Activated naive CD4-positive, alpha-beta T cell treated with anti-CD3 and anti-CD28 coated beads, Interleukin-2, amount 10 ng/mL, durations not matched to agents 7 days and 5 days (primary cell): ENCODE measurements at regions not wholly inside any gene's neighbourhood (a gene's known extent, or its start where the extent isn't known, plus 50 kb on each side); places are given as distances from the start of the nearest gene placed in this dataset.
"Not testable (repeated sequence)": the region's sequence is repeated elsewhere in the genome, so short reads cannot be mapped to it uniquely, and the experiment has no call there.

ENCODE experiments used
- CTCF ChIA-PET: fragments of 350-600 bp; sonication (Branson Sonifier 250); formaldehyde crosslinking; loops from one replicate; lab custom pipeline; 2021; ENCODE audit warnings: antibody characterized with exemption; lab: Charles Lee
- DNase-seq: peaks from one replicate; pipeline ENCODE4 v3.0.0-alpha.2; 2020
- H3K27ac Mint-ChIP-seq: one replicate; pipeline ENCODE4 v1.8.0; 2021; ENCODE audit warnings: mild to moderate bottlenecking, moderate library complexity, mixed read lengths
- H3K27me3 Mint-ChIP-seq: one replicate; pipeline ENCODE4 v1.8.0; 2021; ENCODE audit warnings: mild to moderate bottlenecking, mixed read lengths
- H3K36me3 Mint-ChIP-seq: one replicate; pipeline ENCODE4 v1.8.0; 2021; ENCODE audit warnings: mixed read lengths
- H3K4me1 Mint-ChIP-seq: one replicate; pipeline ENCODE4 v1.8.0; 2021; ENCODE audit warnings: mixed read lengths
- H3K4me3 Mint-ChIP-seq: one replicate; pipeline ENCODE4 v1.8.0; 2021; ENCODE audit warnings: mild to moderate bottlenecking, moderate library complexity, mixed read lengths
- H3K9me3 Mint-ChIP-seq: one replicate; pipeline ENCODE4 v1.8.0; 2021; ENCODE audit warnings: mixed read lengths

GRCh38 chr14:30445011-30445793 lies 113.8 kb upstream of the G2E3 start:
- no peaks in the 10 kb centered on the region for H3K27me3 Mint-ChIP-seq
- H3K4me1 Mint-ChIP-seq, result no peaks in the 10 kb centered on the region
- CTCF ChIA-PET, result no interaction called here
- no peak overlapping the region for H3K27ac Mint-ChIP-seq
- H3K36me3 Mint-ChIP-seq, result no peaks in the 10 kb centered on the region
- H3K4me3 Mint-ChIP-seq, result no peak overlapping the region
- DNase-seq, result no peak
- H3K9me3 Mint-ChIP-seq, result no peaks in the 10 kb centered on the region

- Mint-ChIP-seq H3K4me3 (no peak overlapping the region), H3K27ac (no peak overlapping the region), H3K4me1 (no peaks in the 10 kb centered on the region), H3K36me3 (no peaks in the 10 kb centered on the region), H3K27me3 (no peaks in the 10 kb centered on the region), H3K9me3 (no peaks in the 10 kb centered on the region)
- DNase-seq, result no peak
- CTCF ChIA-PET, result no interaction called here
Observed at GRCh38 chr14:30445852-30446251, 113.1 kb upstream of the G2E3 start.

- H3K4me3 Mint-ChIP-seq, result no peak overlapping the region
- no peaks in the 10 kb centered on the region for H3K36me3 Mint-ChIP-seq
- no peak overlapping the region for H3K27ac Mint-ChIP-seq
- H3K27me3 Mint-ChIP-seq, result no peaks in the 10 kb centered on the region
- no peak for DNase-seq
- H3K4me1 Mint-ChIP-seq, result no peaks in the 10 kb centered on the region
- CTCF ChIA-PET, result interaction anchor here (0.9 to 1.2 kb wide), 2 partner anchors 76 kb away, joined by 3 to 4 read pairs; no protein-coding TSS in a partner anchor
- H3K9me3 Mint-ChIP-seq, result no peaks in the 10 kb centered on the region
Observed at GRCh38 chr14:30450631-30451545, 108.1 kb upstream of the G2E3 start.

DNA sequence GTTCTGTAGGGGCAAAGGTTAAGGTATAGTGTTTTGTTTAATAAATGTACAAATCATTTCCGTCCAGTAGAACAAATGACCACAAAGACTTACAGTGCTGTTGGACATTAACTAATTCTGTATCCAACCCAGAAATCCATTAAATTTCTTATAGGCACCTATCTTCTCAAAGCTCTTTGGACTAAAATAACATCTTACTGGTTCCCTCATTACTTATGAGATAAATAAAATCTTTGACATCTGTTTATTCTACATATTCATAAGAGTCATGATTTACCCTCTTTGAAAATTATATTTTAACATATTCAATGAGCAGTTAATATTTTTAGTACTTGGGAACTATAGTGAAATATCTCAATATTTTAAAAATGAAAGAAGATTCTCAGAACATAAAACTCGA lies 102.7 kb upstream of the G2E3 start:
- Mint-ChIP-seq H3K36me3 (no peaks in the 10 kb centered on the region), H3K9me3 (no peaks in the 10 kb centered on the region), H3K4me3 (no peak overlapping the region), H3K27me3 (no peaks in the 10 kb centered on the region), H3K27ac (no peak overlapping the region), H3K4me1 (no peaks in the 10 kb centered on the region)
- DNase-seq, result no peak
- CTCF ChIA-PET, result interaction anchor here (0.6 kb wide), 1 partner anchor 65 kb away, joined by 3 read pairs; no protein-coding TSS in a partner anchor

DNA sequence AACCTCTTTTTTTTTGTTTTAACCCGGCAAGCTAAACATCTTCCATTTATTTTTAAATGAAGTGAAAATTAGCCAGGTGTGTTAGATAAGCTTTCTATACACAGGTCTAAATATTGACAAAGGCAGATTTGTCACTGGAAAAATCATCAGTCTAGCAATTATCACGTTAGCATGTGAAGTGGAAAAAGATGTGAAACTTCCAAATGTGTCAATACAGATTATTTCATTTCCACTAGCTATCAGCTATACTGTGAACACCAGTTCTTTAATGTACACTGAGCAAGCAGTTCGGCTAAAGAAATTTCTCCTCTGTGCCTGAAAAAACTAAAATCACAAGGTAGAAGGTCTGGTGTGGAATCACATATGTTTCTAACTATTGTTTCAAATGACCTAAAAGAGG lies 96.6 kb upstream of the G2E3 start:
- CTCF ChIA-PET, result no interaction called here
- Mint-ChIP-seq H3K9me3 (no peaks in the 10 kb centered on the region), H3K27ac (no peak overlapping the region), H3K4me3 (no peak overlapping the region), H3K4me1 (no peaks in the 10 kb centered on the region), H3K36me3 (no peaks in the 10 kb centered on the region), H3K27me3 (no peaks in the 10 kb centered on the region)
- no peak for DNase-seq

DNA sequence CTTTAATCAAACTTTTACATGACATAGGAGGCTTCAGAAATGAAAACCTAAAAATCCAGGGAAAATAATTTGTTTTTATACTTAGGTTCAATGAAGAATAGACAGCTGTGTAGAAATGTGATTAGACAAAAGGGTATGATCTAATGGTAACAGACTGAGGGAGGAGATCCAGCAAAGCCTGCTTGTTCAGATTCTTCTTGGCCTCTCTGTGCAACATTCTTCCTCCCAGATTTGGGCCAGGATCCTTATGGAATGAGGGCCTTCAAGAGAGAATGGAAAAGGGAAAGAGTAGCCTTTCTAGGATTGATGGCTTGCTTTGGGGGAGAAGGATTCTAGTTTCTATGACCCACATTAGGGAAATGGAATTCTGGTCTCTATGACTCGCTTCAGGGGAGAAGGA lies 94.5 kb upstream of the G2E3 start:
- no peak for DNase-seq
- no peak overlapping the region for H3K4me3 Mint-ChIP-seq
- no peaks in the 10 kb centered on the region for H3K27me3 Mint-ChIP-seq
- no peak overlapping the region for H3K27ac Mint-ChIP-seq
- CTCF ChIA-PET, result no interaction called here
- H3K4me1 Mint-ChIP-seq, result no peaks in the 10 kb centered on the region
- H3K36me3 Mint-ChIP-seq, result no peaks in the 10 kb centered on the region
- no peaks in the 10 kb centered on the region for H3K9me3 Mint-ChIP-seq

DNA sequence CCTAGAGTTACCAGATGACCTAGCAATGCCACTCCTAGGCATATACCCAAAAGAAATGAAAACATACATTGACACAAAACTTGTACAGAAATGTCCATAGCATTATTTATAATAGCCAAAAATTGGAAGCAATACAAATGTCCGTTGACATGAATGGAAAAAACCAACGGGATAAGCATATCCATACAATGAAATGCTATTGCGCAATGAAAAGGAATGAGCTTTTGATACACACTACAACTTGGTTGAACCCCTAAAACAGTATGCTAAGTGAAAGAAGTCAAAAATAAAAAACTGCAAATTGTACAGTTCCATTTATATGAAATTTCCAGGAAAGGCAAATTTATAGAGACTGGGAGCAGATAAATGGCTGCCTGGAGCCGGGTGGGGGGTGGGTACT lies 90.6 kb upstream of the G2E3 start:
- DNase-seq, result no peak
- H3K4me3 Mint-ChIP-seq, result no peak overlapping the region
- H3K27me3 Mint-ChIP-seq, result no peaks in the 10 kb centered on the region
- H3K36me3 Mint-ChIP-seq, result no peaks in the 10 kb centered on the region
- no peaks in the 10 kb centered on the region for H3K4me1 Mint-ChIP-seq
- CTCF ChIA-PET, result no interaction called here
- no peak overlapping the region for H3K27ac Mint-ChIP-seq
- no peaks in the 10 kb centered on the region for H3K9me3 Mint-ChIP-seq

DNA sequence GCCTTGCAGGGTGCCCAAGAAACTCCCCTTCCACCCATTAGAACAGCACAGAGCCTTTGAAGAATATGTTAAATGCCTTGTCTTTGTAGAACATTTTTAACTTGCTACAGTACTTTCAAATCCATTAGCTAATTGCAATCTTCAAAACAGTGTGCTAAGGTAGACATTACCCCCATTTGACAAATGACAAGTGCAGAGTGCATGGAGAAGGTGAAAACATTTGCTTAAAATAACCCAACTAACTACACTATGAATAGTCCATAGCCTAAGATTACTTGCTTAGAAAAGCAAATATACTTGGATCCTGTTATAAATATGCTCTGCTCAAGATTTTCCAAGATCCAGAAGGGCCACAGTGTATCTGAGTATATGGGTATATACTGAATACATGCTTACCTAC lies 87.0 kb upstream of the G2E3 start:
- CTCF ChIA-PET, result no interaction called here
- H3K9me3 Mint-ChIP-seq, result no peaks in the 10 kb centered on the region
- no peak overlapping the region for H3K27ac Mint-ChIP-seq
- no peak overlapping the region for H3K4me3 Mint-ChIP-seq
- no peak for DNase-seq
- no peaks in the 10 kb centered on the region for H3K27me3 Mint-ChIP-seq
- no peaks in the 10 kb centered on the region for H3K4me1 Mint-ChIP-seq
- no peaks in the 10 kb centered on the region for H3K36me3 Mint-ChIP-seq

DNA sequence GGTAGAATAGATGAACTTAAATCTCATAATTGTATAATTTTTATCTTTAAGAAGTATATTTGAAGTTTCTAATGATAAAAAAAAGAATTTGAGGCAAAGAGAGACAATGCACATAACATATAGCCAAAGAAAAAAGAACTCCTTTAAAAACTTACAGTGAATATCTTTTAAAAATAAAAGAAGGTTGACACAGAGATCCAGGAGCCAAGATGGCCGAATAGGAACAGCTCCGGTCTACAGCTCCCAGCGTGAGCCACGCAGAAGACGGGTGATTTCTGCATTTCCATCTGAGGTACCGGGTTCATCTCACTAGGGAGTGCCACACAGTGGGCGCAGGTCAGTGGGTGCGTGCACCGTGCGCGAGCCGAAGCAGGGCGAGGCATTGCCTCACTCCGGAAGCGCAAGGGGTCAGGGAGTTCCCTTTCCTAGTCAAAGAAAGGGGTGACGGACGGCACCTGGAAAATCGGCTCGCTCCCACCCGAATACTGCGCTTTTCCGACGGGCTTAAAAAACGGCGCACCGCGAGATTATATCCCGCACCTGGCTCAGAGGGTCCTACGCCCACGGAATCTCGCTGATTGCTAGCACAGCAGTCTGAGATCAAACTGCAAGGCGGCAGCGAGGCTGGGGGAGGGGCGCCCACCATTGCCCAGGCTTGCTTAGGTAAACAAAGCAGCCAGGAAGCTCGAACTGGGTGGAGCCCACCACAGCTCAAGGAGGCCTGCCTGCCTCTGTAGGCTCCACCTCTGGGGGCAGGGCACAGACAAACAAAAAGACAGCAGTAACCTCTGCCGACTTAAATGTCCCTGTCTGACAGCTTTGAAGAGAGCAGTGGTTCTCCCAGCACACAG lies 84.9 kb upstream of the G2E3 start:
- DNase-seq, CTCF ChIA-PET, H3K9me3 Mint-ChIP-seq, H3K4me1 Mint-ChIP-seq, H3K4me3 Mint-ChIP-seq, H3K36me3 Mint-ChIP-seq, H3K27me3 Mint-ChIP-seq, H3K27ac Mint-ChIP-seq: not testable (repeated sequence)

DNA sequence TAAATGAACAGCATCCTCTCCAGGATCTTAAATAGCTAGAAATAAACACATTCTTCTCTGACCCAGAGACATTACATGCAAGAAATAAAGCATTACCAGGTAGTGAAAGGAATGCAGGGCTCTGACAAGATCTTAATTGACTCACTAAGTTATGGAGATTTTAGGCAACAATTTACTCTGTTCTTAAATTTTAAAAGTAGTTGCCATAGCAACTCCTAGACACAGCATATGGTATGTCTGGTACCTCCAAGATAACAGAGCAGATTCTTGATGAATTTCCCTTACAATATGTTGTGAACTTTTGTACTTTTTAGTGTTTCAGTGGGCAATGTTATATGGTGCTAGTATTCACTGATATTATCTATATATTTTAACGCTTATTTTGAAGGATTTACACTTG lies 76.7 kb upstream of the G2E3 start:
- Mint-ChIP-seq H3K4me1 (no peaks in the 10 kb centered on the region), H3K4me3 (no peak overlapping the region)
- CTCF ChIA-PET, result no interaction called here

DNA sequence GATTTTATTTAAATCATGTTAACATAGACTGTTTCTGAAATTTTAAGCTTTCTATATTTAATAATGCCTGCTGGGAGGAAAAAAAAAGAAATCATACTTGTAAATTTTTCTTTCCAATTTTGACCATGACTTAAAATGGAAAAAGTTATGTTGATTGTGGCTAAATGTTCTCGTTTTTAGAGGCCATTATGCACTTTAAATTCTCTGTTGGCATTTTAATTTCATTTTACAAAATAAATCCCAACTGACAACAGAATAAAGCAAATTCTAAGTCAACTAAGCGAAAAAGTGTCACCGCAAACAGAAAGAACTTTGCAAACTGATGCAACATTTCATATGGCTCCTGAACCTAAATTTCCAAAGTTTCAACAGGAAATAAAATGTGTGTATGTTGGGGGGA lies 74.8 kb upstream of the G2E3 start:
- Mint-ChIP-seq H3K27ac (no peak overlapping the region), H3K4me1 (no peaks in the 10 kb centered on the region), H3K9me3 (no peaks in the 10 kb centered on the region), H3K4me3 (no peak overlapping the region), H3K36me3 (no peaks in the 10 kb centered on the region), H3K27me3 (no peaks in the 10 kb centered on the region)
- CTCF ChIA-PET, result no interaction called here
- DNase-seq, result no peak

More for the DNA sequence above, 76.7 kb upstream of the G2E3 start:
- DNase-seq, result no peak
- no peaks in the 10 kb centered on the region for H3K36me3 Mint-ChIP-seq
- no peaks in the 10 kb centered on the region for H3K9me3 Mint-ChIP-seq
- no peaks in the 10 kb centered on the region for H3K27me3 Mint-ChIP-seq
- no peak overlapping the region for H3K27ac Mint-ChIP-seq

- H3K36me3 Mint-ChIP-seq, result no peaks in the 10 kb centered on the region
- CTCF ChIA-PET, result no interaction called here
- no peak for DNase-seq
- no peaks in the 10 kb centered on the region for H3K9me3 Mint-ChIP-seq
- no peak overlapping the region for H3K4me3 Mint-ChIP-seq
- no peak overlapping the region for H3K27ac Mint-ChIP-seq
- H3K4me1 Mint-ChIP-seq, result no peaks in the 10 kb centered on the region
- no peaks in the 10 kb centered on the region for H3K27me3 Mint-ChIP-seq
Observed at GRCh38 chr14:30484976-30485375, 74.0 kb upstream of the G2E3 start.

DNA sequence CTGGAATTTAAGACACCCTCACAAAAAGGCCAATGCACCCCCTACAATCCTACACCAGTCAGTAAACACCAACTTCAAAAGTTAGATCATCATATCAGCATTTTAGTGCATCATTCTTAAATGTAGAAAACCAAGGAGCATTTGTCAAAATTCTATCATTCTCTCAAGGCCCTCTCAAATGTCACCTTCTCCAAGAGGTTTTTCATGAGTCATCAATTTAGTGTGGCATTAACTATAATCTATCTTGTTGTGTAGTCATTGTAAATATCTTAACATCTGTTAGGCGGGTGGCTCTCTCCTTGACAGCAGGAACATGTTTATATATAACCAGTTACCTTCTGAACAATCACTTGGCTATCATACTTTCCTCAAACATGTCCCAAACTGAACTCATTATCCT lies 62.1 kb upstream of the G2E3 start:
- Mint-ChIP-seq H3K27ac (no peak overlapping the region), H3K27me3 (peaks cover 3% of the 10 kb centered on the region), H3K4me3 (no peak overlapping the region), H3K36me3 (no peaks in the 10 kb centered on the region), H3K9me3 (no peaks in the 10 kb centered on the region), H3K4me1 (no peaks in the 10 kb centered on the region)
- CTCF ChIA-PET, result interaction anchor here (2.0 kb wide), 1 partner anchor 25 kb away, joined by 4 read pairs; no protein-coding TSS in a partner anchor
- DNase-seq, result no peak

- H3K4me3 Mint-ChIP-seq, result no peak overlapping the region
- peaks cover 3% of the 10 kb centered on the region for H3K27me3 Mint-ChIP-seq
- H3K4me1 Mint-ChIP-seq, result no peaks in the 10 kb centered on the region
- CTCF ChIA-PET, result no interaction called here
- no peak overlapping the region for H3K27ac Mint-ChIP-seq
- DNase-seq, result no peak
- H3K36me3 Mint-ChIP-seq, result no peaks in the 10 kb centered on the region
- H3K9me3 Mint-ChIP-seq, result no peaks in the 10 kb centered on the region
Observed at GRCh38 chr14:30499358-30499757, 59.6 kb upstream of the G2E3 start.
